Nephron (organoid): ENCODE measurements at regions not wholly inside any gene's neighbourhood (a gene's known extent, or its start where the extent isn't known, plus 50 kb on each side); places are given as distances from the start of the nearest gene placed in this dataset.

Experiments used
- H3K27ac Mint-ChIP-seq, 3 experiments: 2 replicates each; pipeline ENCODE4 v1.8.0; 2020; ENCODE audit warnings: mixed read lengths in 3 of 3, mild to moderate bottlenecking in 2 of 3, moderate library complexity in 1 of 3
- H3K27me3 Mint-ChIP-seq: 2 replicates; pipeline ENCODE4 v1.8.0; 2021; ENCODE audit warnings: low read depth, mild to moderate bottlenecking, moderate library complexity, mixed read lengths
- H3K36me3 Mint-ChIP-seq: 2 replicates; pipeline ENCODE4 v1.8.0; 2020; ENCODE audit warnings: low read depth, mixed read lengths
- H3K4me1 Mint-ChIP-seq: 2 replicates; pipeline ENCODE4 v1.8.0; 2020; ENCODE audit warnings: mixed read lengths
- H3K4me3 Mint-ChIP-seq, 3 experiments: 2 replicates each; pipeline ENCODE4 v1.8.0; 2020; ENCODE audit warnings: mild to moderate bottlenecking in 3 of 3, mixed read lengths in 3 of 3, moderate library complexity in 2 of 3
- H3K9me3 Mint-ChIP-seq: 2 replicates; pipeline ENCODE4 v1.8.0; 2020; ENCODE audit warnings: mixed read lengths
- TF ChIP-seq, protein P1 (sequence below), 3 experiments: fragments of 200-600 bp; sonication (generic); IDR thresholded peaks; one replicate each; pipeline ENCODE4 v1.5.0; 2021; ENCODE audit warnings: antibody characterized with exemption in 3 of 3; ENCODE audit not compliant: unreplicated experiment in 3 of 3

DNA sequence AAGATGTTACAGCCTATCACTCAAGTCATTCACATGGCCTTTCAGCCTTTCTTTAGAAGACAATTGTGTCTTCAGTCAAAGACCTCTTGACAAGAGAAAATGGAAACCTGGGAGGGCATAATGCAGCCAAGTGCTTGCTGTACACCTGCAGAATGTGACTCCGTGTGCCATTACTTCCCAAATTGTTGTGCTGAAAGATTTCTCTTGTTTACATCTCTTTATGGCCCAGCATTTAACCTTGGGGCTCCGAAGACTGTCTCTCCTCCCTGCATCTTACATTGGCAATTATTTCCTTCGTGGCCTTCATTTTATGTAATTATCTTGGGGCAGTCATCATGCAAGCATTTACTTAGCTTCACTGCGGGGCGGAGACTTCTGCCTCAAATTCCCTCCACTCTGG, 287.0 kb downstream of the TCF7L2 start:
- no peaks in the 10 kb centered on the region for H3K4me1 Mint-ChIP-seq

DNA sequence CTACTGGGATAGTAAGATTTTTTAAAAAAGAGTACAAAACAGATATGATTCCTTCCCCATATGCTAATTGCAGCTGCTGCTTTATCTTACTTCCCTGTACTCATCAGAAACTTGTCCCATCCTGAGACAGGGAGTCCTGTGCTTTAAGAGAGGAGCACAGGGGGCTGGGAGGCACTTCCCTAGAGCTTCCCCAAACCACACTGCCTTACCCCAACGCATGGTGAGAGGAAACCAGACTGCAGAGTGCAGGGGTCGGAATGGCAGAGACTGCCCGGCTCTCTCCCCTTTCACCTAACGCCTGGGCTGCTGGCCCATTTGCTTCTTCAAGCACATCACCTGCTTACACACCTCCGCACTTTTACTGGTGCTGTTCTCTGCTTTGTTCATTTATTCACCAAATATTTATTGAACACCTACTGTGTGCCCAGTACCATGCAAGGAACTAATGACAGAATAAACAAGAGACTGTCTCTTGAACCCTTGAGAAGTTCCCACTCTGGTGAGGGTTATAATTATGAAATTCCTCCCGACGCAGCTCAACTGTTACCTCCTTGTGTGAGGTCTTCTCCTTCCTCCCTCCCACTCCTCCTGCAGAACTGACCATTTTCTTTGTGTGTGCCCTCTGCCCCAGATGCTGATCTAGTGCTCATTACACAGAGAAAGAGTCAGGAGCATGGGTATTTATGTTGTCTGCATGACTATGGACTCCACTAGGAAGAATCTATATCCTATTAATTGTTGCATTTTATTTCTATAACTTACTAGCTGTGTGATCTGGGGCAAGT, 289.7 kb downstream of the TCF7L2 start:
- H3K27ac Mint-ChIP-seq, result no peak overlapping the region
- peaks cover 7% of the 10 kb centered on the region for H3K4me1 Mint-ChIP-seq
- H3K36me3 Mint-ChIP-seq, result no peaks in the 10 kb centered on the region
- H3K27me3 Mint-ChIP-seq, result peaks cover 7% of the 10 kb centered on the region
- H3K4me3 Mint-ChIP-seq, result no peak overlapping the region
- H3K9me3 Mint-ChIP-seq, result no peaks in the 10 kb centered on the region
- TF ChIP-seq, protein P1, sequence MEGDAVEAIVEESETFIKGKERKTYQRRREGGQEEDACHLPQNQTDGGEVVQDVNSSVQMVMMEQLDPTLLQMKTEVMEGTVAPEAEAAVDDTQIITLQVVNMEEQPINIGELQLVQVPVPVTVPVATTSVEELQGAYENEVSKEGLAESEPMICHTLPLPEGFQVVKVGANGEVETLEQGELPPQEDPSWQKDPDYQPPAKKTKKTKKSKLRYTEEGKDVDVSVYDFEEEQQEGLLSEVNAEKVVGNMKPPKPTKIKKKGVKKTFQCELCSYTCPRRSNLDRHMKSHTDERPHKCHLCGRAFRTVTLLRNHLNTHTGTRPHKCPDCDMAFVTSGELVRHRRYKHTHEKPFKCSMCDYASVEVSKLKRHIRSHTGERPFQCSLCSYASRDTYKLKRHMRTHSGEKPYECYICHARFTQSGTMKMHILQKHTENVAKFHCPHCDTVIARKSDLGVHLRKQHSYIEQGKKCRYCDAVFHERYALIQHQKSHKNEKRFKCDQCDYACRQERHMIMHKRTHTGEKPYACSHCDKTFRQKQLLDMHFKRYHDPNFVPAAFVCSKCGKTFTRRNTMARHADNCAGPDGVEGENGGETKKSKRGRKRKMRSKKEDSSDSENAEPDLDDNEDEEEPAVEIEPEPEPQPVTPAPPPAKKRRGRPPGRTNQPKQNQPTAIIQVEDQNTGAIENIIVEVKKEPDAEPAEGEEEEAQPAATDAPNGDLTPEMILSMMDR (IDR thresholded peaks at IDR 0.05; ENCODE audit: unreplicated experiment in 3 of 3), result no peak

More for the DNA sequence above, 287.0 kb downstream of the TCF7L2 start:
- TF ChIP-seq, protein P1 (IDR thresholded peaks at IDR 0.05; ENCODE audit: unreplicated experiment in 3 of 3), result no peak
- H3K9me3 Mint-ChIP-seq, result no peaks in the 10 kb centered on the region
- no peak overlapping the region for H3K4me3 Mint-ChIP-seq
- no peaks in the 10 kb centered on the region for H3K36me3 Mint-ChIP-seq
- H3K27ac Mint-ChIP-seq, result no peak overlapping the region
- peaks cover 7% of the 10 kb centered on the region for H3K27me3 Mint-ChIP-seq

DNA sequence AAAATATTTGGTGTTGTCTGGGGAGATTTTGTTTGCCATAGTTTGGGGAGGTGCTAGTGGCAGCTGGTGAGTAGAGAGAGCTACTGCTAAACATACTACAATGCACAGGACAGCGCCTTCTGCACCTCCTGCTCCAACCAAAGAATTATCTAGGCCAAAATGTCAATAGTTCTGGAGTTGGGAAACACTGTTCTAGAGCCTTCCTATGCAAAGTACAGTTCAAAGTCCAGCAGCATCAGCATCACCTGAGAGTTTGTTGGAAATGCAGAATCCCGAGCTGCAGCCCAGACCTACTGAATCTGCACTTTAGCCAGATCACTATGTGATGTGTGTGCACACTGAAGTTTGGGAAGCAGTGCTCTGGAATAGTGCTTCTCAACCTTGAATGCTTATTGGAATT, 290.7 kb downstream of the TCF7L2 start:
- Mint-ChIP-seq H3K27ac (no peak overlapping the region), H3K4me3 (no peak overlapping the region), H3K27me3 (peaks cover 7% of the 10 kb centered on the region), H3K4me1 (peaks cover 7% of the 10 kb centered on the region), H3K36me3 (no peaks in the 10 kb centered on the region), H3K9me3 (no peaks in the 10 kb centered on the region)
- TF ChIP-seq, protein P1 (IDR thresholded peaks at IDR 0.05; ENCODE audit: unreplicated experiment in 3 of 3), result no peak

DNA sequence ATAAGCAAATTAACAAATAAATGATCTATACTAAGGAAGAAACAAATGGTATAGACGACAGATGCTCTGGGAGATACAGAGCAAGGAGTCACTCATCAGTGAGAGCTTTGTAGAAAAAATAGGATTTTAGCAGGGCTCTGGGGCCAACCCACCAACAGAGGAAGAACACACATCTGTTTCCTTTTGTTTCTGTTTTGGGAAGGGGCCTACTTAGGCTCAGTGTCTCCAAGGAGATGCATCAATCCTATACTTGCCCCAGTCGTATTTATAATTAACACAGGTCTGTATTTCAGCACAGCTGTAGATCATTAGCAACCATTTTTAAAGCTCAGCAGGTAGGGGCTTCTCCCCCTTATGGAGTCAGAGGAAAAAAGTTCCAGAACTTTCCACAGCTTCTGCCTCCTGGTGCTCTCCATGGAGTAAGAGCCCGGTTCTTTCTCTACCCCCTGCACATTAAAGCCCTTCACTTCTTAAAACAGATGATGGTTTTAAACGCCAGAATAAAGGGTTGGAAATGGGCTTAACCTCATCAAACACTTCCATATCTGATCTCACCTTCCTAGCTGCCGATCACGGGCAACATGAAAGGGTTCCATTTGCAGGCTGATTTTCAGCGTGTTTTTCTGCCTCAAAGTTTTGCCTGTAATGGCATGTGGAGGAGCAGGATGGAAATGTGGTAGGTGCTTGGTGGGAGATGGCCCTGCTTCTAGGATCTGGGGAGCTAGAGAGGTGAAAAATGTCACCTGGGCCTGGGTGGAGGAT, 291.7 kb downstream of the TCF7L2 start:
- TF ChIP-seq, protein P1 (IDR thresholded peaks at IDR 0.05; ENCODE audit: unreplicated experiment in 3 of 3), result no peak
- Mint-ChIP-seq H3K27ac (no peak overlapping the region), H3K4me3 (no peak overlapping the region), H3K9me3 (no peaks in the 10 kb centered on the region), H3K27me3 (peaks cover 8% of the 10 kb centered on the region), H3K36me3 (no peaks in the 10 kb centered on the region), H3K4me1 (peaks cover 7% of the 10 kb centered on the region)

DNA sequence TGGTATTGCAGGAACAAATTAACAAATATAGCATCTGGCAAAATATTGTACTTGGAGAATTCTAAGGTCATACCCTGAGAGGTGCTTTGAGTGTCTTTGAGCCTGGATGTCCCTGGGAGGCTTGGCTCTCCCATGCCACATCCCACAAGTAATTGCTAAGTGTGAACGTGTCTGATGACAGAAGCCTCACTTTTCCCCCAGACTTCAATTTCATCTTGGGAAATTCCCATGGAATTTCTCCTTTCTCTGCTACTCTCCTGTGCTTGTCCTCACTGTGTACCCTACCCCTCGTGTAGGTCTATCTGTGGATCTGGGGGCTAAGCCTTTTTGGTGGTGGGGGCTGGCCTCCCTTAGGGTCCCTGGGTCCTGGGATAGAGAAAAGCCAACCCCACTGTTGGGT, 293.3 kb downstream of the TCF7L2 start:
- H3K9me3 Mint-ChIP-seq, result no peaks in the 10 kb centered on the region

More for the DNA sequence above, 293.3 kb downstream of the TCF7L2 start:
- no peak overlapping the region for H3K4me3 Mint-ChIP-seq
- peaks cover 8% of the 10 kb centered on the region for H3K27me3 Mint-ChIP-seq
- H3K36me3 Mint-ChIP-seq, result no peaks in the 10 kb centered on the region
- TF ChIP-seq, protein P1 (IDR thresholded peaks at IDR 0.05; ENCODE audit: unreplicated experiment in 3 of 3), result no peak
- no peak overlapping the region for H3K27ac Mint-ChIP-seq
- H3K4me1 Mint-ChIP-seq, result peaks cover 13% of the 10 kb centered on the region
